ENCODE measurements at regions not wholly inside any gene's neighbourhood (a gene's known extent, or its start where the extent isn't known, plus 50 kb on each side); places are given as distances from the start of the nearest gene placed in this dataset.

GRCh38 chr2:64777841-64778240 is 124.1 kb upstream of the SERTAD2 start:
- CTCF ChIA-PET, result no interaction called here
- no peaks in the 10 kb centered on the region for H3K79me2 ChIP-seq (ENCODE audit: control insufficient read depth, insufficient read depth, low read length)
- no peak for TF ChIP-seq POLR2AphosphoS5 (IDR thresholded peaks at IDR 0.05; ENCODE audit: insufficient read depth, low read depth, low read length)
- no peak for TF ChIP-seq CTCF (IDR thresholded peaks at IDR 0.05; ENCODE audit: extremely low read depth in 1 of 2, insufficient read depth in 1 of 2, low read depth in 1 of 2, low read length in 2 of 2)
- no peak for TF ChIP-seq FOS (IDR thresholded peaks at IDR 0.05; ENCODE audit: borderline replicate concordance, insufficient read depth, low read length)
- no peak for TF ChIP-seq MYC (IDR thresholded peaks at IDR 0.05; ENCODE audit: low read depth, low read length)
- TF ChIP-seq EZH2 (IDR thresholded peaks at IDR 0.05; ENCODE audit: borderline replicate concordance, low read depth, low read length, severe bottlenecking), result no peak
- TF ChIP-seq JUN (IDR thresholded peaks at IDR 0.05; ENCODE audit: borderline replicate concordance, insufficient read depth, insufficient read length, low read depth), result no peak
- no peak overlapping the region for H3K9ac ChIP-seq (replicated peaks; ENCODE audit: extremely low read depth, insufficient read depth, low read length)
- H3K9me1 ChIP-seq (replicated peaks; ENCODE audit: control insufficient read depth, extremely low read depth, insufficient read depth, low read length), result no peaks in the 10 kb centered on the region
- DNase-seq (ENCODE audit: low read depth, low spot score), result no peak
- POLR2A ChIA-PET, result no interaction called here
- no peaks in the 10 kb centered on the region for H3K27me3 ChIP-seq (ENCODE audit: control insufficient read depth in 2 of 2, insufficient read depth in 2 of 2, low read length in 2 of 2)
- dilution Hi-C loops (cut with MboI; ENCODE audit: extremely low pct_ligation_motif_present, low sequenced_read_pairs), result no loop called here
- no peak overlapping the region for H3K4me3 ChIP-seq (replicated peaks in 1 of 3; ENCODE audit: insufficient read depth in 1 of 3, low read depth in 1 of 3, low read length in 3 of 3)
- no peaks in the 10 kb centered on the region for H3K36me3 ChIP-seq (ENCODE audit: control insufficient read depth in 2 of 2, extremely low read depth in 1 of 2, insufficient read depth in 2 of 2, low read length in 2 of 2)
- BruUV-seq (replicated peaks), result no TSS peak
- H3K9me3 ChIP-seq (replicated peaks; ENCODE audit: control insufficient read depth, insufficient read depth, low read length), result no peaks in the 10 kb centered on the region
- H3K4me1 ChIP-seq (ENCODE audit: control insufficient read depth, extremely low read depth, insufficient read depth, low read length), result peaks cover 29% of the 10 kb centered on the region
- intact Hi-C loops (cut with micrococcal nuclease), result no loop called here
- no peak overlapping the region for H3K27ac ChIP-seq (ENCODE audit: insufficient read depth, low read depth, low read length)
- H2AFZ ChIP-seq (ENCODE audit: low read depth, low read length), result no peak overlapping the region
- no peak overlapping the region for H3K4me2 ChIP-seq (ENCODE audit: insufficient read depth, low read length)
- FAIRE-seq, result no peak
- no peaks in the 10 kb centered on the region for H4K20me1 ChIP-seq (replicated peaks; ENCODE audit: control insufficient read depth, extremely low read depth, insufficient read depth, low read length)

All from endothelial cell of umbilical vein (primary cell).